DND-41 (cell line): ENCODE measurements at regions not wholly inside any gene's neighbourhood (a gene's known extent, or its start where the extent isn't known, plus 50 kb on each side); places are given as distances from the start of the nearest gene placed in this dataset.
A peak's percentile ranks its signal among the peaks of the same experiment; 100 is the strongest.

Experiments
- CTCF ChIP-seq: IDR thresholded peaks from 2 replicates; pipeline ENCODE4 v1.5.1; 2012; ENCODE audit warnings: borderline replicate concordance, low read length, moderate library complexity, mild to moderate bottlenecking; ENCODE audit not compliant: poor library complexity, severe bottlenecking; ENCODE audit errors: extremely low read depth
- EZH2 ChIP-seq: IDR thresholded peaks from 3 replicates; pipeline ENCODE4 v1.6.1; 2012; ENCODE audit warnings: borderline replicate concordance, low read depth, mild to moderate bottlenecking, moderate library complexity, low read length, inconsistent platforms; ENCODE audit not compliant: severe bottlenecking

GRCh38 chr5:115389799-115390382, 93.4 kb upstream of the CCDC112 start:
- TF ChIP-seq CTCF (peak; percentile 27), EZH2 (no peak)
